ENCODE measurements at regions not wholly inside any gene's neighbourhood (a gene's known extent, or its start where the extent isn't known, plus 50 kb on each side); places are given as distances from the start of the nearest gene placed in this dataset.

DNA sequence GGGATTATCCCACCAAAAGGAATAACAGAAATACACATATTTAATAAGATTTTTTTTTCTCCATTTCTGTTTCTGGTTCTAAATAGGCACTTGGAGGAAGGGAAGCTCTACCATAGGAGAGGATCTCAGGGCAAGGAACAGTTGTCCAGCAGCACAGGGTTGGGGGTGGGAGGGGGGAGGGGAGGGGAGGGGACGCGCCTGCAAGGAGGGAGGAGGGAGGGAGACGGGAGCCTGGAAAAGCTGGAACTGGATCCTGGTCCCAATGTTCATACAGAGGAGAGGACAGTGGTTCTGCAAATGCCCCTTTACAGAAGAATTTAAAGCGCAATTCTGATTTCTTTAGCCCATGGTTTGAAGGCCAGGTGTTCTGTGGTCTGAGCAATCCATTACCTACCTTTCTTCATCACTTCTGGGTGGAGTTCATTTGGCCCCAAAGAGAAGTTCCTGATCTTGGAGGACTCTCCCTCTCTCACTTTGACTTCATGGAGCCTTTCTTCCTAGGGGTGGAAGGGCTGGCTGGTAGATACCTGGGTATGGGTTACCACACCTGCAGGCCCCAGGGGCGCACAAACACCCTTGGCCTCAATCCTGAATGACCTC, 348.9 kb upstream of the NCAM1 start:
- TF ChIP-seq, protein P1, sequence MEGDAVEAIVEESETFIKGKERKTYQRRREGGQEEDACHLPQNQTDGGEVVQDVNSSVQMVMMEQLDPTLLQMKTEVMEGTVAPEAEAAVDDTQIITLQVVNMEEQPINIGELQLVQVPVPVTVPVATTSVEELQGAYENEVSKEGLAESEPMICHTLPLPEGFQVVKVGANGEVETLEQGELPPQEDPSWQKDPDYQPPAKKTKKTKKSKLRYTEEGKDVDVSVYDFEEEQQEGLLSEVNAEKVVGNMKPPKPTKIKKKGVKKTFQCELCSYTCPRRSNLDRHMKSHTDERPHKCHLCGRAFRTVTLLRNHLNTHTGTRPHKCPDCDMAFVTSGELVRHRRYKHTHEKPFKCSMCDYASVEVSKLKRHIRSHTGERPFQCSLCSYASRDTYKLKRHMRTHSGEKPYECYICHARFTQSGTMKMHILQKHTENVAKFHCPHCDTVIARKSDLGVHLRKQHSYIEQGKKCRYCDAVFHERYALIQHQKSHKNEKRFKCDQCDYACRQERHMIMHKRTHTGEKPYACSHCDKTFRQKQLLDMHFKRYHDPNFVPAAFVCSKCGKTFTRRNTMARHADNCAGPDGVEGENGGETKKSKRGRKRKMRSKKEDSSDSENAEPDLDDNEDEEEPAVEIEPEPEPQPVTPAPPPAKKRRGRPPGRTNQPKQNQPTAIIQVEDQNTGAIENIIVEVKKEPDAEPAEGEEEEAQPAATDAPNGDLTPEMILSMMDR (IDR thresholded peaks at IDR 0.05; ENCODE audit: low read depth, low read length, missing input control), result no peak
- TF ChIP-seq RAD21 (IDR thresholded peaks at IDR 0.05) (no peak), JUND (IDR thresholded peaks at IDR 0.05) (no peak), YY1 (IDR thresholded peaks at IDR 0.05) (no peak)
- TF ChIP-seq, protein P2, sequence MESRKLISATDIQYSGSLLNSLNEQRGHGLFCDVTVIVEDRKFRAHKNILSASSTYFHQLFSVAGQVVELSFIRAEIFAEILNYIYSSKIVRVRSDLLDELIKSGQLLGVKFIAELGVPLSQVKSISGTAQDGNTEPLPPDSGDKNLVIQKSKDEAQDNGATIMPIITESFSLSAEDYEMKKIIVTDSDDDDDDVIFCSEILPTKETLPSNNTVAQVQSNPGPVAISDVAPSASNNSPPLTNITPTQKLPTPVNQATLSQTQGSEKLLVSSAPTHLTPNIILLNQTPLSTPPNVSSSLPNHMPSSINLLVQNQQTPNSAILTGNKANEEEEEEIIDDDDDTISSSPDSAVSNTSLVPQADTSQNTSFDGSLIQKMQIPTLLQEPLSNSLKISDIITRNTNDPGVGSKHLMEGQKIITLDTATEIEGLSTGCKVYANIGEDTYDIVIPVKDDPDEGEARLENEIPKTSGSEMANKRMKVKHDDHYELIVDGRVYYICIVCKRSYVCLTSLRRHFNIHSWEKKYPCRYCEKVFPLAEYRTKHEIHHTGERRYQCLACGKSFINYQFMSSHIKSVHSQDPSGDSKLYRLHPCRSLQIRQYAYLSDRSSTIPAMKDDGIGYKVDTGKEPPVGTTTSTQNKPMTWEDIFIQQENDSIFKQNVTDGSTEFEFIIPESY (IDR thresholded peaks at IDR 0.05), result no peak
- TF ChIP-seq, protein P3, sequence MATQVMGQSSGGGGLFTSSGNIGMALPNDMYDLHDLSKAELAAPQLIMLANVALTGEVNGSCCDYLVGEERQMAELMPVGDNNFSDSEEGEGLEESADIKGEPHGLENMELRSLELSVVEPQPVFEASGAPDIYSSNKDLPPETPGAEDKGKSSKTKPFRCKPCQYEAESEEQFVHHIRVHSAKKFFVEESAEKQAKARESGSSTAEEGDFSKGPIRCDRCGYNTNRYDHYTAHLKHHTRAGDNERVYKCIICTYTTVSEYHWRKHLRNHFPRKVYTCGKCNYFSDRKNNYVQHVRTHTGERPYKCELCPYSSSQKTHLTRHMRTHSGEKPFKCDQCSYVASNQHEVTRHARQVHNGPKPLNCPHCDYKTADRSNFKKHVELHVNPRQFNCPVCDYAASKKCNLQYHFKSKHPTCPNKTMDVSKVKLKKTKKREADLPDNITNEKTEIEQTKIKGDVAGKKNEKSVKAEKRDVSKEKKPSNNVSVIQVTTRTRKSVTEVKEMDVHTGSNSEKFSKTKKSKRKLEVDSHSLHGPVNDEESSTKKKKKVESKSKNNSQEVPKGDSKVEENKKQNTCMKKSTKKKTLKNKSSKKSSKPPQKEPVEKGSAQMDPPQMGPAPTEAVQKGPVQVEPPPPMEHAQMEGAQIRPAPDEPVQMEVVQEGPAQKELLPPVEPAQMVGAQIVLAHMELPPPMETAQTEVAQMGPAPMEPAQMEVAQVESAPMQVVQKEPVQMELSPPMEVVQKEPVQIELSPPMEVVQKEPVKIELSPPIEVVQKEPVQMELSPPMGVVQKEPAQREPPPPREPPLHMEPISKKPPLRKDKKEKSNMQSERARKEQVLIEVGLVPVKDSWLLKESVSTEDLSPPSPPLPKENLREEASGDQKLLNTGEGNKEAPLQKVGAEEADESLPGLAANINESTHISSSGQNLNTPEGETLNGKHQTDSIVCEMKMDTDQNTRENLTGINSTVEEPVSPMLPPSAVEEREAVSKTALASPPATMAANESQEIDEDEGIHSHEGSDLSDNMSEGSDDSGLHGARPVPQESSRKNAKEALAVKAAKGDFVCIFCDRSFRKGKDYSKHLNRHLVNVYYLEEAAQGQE (IDR thresholded peaks at IDR 0.05), result no peak
- TF ChIP-seq, protein P4, sequence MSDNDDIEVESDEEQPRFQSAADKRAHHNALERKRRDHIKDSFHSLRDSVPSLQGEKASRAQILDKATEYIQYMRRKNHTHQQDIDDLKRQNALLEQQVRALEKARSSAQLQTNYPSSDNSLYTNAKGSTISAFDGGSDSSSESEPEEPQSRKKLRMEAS (IDR thresholded peaks at IDR 0.05), result no peak

Measured in liver (tissue), 3 donors.